MCF 10A (cell line): ENCODE measurements at regions not wholly inside any gene's neighbourhood (a gene's known extent, or its start where the extent isn't known, plus 50 kb on each side); places are given as distances from the start of the nearest gene placed in this dataset.

ENCODE experiments used
- BruUV-seq: library from RNA; stranded (reverse); fragments of 400-500 nt; replicated peaks from 2 replicates; lab custom pipeline; 2021; lab: Mats Ljungman, UMichigan
- CTCF ChIA-PET: fragments of 300-600 bp; sonication (Branson Sonifier 250); formaldehyde crosslinking; extraction: SDS; loops from one replicate; lab custom pipeline; 2021; ENCODE audit warnings: antibody characterized with exemption, inconsistent platforms; lab: Yijun Ruan, JAX
- POLR2A ChIA-PET: fragments of 300-600, 350-650 bp; sonication (Branson Sonifier 250); formaldehyde crosslinking; extraction: SDS; loops from one replicate; lab custom pipeline; 2020; ENCODE audit warnings: antibody characterized with exemption, inconsistent platforms; lab: Yijun Ruan, JAX
- DNase-seq: peaks from one replicate; pipeline ENCODE4 v3.0.0-alpha.2; 2018; ENCODE audit not compliant: unreplicated experiment
- H3K27ac Mint-ChIP-seq: one replicate; pipeline ENCODE4 v1.8.0; 2022; ENCODE audit warnings: mild to moderate bottlenecking, low read depth, mixed read lengths; ENCODE audit not compliant: unreplicated experiment
- H3K27me3 Mint-ChIP-seq: one replicate; pipeline ENCODE4 v1.8.0; 2022; ENCODE audit warnings: mixed read lengths; ENCODE audit not compliant: insufficient read depth, unreplicated experiment
- H3K36me3 Mint-ChIP-seq: one replicate; pipeline ENCODE4 v1.8.0; 2022; ENCODE audit warnings: mild to moderate bottlenecking, moderate library complexity, mixed read lengths; ENCODE audit not compliant: insufficient read depth, unreplicated experiment
- H3K4me1 Mint-ChIP-seq: one replicate; pipeline ENCODE4 v1.8.0; 2022; ENCODE audit warnings: mixed read lengths; ENCODE audit not compliant: insufficient read depth, unreplicated experiment
- H3K4me3 Mint-ChIP-seq: one replicate; pipeline ENCODE4 v1.8.0; 2022; ENCODE audit warnings: mild to moderate bottlenecking, moderate library complexity, mixed read lengths; ENCODE audit not compliant: unreplicated experiment
- H3K9me3 Mint-ChIP-seq: one replicate; pipeline ENCODE4 v1.8.0; 2022; ENCODE audit warnings: mixed read lengths; ENCODE audit not compliant: unreplicated experiment
- intact Hi-C: fragments of 100-400 bp; cut with micrococcal nuclease; formaldehyde crosslinking; loops from 2 replicates; pipeline ENCODE4 v1.14.1; 2022
- TF ChIP-seq, protein P1 (sequence below): fragments of 200-600 bp; IDR thresholded peaks from one replicate; pipeline ENCODE4 v1.8.0; 2022; ENCODE audit warnings: antibody characterized with exemption, mild to moderate bottlenecking; ENCODE audit not compliant: unreplicated experiment

DNA sequence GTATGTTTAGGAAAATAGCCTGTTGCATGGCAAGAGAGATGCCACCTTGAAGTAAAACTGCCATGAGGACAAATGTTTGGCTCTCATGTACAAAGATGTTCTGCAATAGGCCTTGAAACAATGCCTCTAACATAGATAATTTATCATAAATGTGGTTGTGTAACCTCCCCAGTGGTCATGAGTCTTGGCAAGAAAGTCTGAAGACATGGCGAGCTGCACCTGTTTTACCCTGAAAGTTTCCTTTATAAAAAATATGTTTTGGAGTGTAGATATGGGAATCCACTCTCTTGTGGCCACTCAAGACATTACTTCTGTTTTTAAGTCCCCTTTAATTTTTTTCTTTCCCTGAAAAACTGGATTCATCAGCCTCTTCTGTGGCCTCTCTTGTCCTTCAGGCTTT, 2217.1 kb downstream of the NCAM2 start:
- POLR2A ChIA-PET, result no interaction called here
- CTCF ChIA-PET, result no interaction called here
- Mint-ChIP-seq H3K4me3 (no peak overlapping the region), H3K4me1 (peaks cover 2% of the 10 kb centered on the region), H3K9me3 (peaks cover 10% of the 10 kb centered on the region), H3K36me3 (peaks cover 6% of the 10 kb centered on the region), H3K27ac (no peak overlapping the region), H3K27me3 (no peaks in the 10 kb centered on the region)
- intact Hi-C loops, result no loop called here
- DNase-seq, result no peak
- TF ChIP-seq, protein P1, sequence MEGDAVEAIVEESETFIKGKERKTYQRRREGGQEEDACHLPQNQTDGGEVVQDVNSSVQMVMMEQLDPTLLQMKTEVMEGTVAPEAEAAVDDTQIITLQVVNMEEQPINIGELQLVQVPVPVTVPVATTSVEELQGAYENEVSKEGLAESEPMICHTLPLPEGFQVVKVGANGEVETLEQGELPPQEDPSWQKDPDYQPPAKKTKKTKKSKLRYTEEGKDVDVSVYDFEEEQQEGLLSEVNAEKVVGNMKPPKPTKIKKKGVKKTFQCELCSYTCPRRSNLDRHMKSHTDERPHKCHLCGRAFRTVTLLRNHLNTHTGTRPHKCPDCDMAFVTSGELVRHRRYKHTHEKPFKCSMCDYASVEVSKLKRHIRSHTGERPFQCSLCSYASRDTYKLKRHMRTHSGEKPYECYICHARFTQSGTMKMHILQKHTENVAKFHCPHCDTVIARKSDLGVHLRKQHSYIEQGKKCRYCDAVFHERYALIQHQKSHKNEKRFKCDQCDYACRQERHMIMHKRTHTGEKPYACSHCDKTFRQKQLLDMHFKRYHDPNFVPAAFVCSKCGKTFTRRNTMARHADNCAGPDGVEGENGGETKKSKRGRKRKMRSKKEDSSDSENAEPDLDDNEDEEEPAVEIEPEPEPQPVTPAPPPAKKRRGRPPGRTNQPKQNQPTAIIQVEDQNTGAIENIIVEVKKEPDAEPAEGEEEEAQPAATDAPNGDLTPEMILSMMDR, result no peak
- no TSS peak for BruUV-seq
